Fibroblast of the conjunctiva (primary cell): ENCODE measurements at regions not wholly inside any gene's neighbourhood (a gene's known extent, or its start where the extent isn't known, plus 50 kb on each side); places are given as distances from the start of the nearest gene placed in this dataset.
"Not testable (repeated sequence)": the region's sequence is repeated elsewhere in the genome, so short reads cannot be mapped to it uniquely, and the experiment has no call there.

Source experiments
- DNase-seq: peaks from one replicate; pipeline ENCODE4 v3.0.0-alpha.2; 2010; ENCODE audit warnings: low read depth

DNA sequence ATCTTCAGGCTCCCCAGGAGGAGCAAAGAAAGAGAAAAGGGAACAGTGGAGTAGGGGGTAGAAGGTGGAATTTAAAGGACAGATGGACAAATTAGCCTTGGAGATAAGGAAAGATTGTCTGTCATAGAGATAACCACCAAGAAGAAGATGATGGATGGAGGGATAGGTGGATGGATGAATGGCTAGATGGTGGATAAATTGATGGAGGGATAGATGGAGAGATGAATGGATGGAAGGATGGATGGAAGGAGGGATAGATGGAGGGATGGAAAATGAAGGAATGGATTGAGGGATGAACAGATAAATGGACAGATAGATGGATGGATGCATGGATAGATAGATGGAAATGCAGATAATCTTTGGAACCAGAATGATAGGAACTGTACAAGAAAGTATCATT, 102.8 kb downstream of the TNFAIP3 start:
- no peak for DNase-seq

DNA sequence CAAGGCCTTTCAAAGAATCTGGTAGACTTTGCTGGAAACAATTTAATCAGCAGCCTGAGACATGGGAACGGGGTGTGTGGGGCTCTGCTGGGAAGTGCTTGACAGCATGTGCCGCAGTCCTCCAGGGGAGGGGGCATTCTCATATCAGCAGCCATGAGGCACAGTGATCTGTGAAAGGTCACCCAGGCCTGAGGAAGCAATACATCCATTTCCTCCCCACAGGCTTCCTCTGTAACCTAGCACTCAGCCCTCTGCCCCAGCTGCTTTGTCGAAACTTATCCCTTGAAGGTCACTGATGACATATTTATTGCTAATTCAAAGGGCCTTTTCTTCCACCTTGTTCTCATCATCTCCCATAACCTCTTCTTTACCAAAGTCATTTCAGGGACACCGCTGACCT, 103.3 kb downstream of the TNFAIP3 start:
- DNase-seq: no peak

DNA sequence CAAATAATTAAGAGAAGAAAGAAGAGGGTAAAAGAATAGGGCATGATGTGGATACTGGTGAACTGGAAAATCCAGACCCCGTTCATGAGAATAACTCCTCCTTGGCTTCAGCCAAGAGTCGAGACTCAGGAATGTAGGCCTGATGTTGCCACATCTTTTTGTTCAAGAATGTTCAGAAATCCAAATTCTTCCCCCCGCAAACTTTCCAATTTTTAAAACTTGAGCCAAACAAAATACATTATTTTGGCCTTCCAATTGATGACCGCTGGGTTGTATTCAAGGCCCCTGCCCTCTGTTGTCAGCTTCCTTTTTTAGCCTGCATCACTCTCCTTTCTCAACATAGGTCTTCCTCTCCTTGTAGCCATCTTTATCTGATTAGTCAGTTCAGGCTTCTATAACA, 106.1 kb downstream of the TNFAIP3 start:
- peak; percentile 20 for DNase-seq

DNA sequence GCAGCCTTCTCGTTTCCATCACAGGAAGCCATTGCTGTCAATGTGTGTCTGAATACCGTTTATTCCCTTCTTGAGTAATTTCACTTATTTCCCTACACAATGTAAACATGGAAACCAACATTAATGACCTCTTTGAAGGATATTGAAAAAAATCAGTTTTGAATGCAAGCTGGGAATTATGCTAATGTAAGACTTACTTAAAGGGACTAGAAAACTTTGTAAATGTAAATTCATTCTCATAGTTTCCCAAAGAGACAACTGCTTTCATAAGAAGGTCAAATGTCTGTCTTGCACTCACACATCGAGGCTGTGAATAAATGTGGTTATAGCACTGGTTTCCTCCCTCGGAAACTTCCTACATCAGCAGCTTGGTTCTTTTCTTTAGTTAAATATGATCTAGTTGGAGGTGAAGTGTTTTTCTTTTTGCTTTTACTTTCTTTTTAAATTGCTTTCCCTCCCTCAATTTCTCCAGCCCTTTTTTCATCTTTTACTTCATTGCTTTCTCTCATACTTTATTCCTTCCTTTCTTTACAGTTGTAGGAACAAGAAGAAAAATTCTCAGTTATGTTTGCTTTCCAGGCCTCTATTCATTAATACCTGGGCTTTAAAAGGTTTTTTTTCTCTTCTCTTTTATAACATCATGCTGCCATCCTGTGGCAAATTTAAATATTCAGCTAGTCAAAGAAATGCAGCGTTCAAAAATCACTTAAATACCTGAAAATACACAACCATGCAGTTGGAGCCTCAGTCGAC, 108.3 kb downstream of the TNFAIP3 start:
- no peak for DNase-seq

DNA sequence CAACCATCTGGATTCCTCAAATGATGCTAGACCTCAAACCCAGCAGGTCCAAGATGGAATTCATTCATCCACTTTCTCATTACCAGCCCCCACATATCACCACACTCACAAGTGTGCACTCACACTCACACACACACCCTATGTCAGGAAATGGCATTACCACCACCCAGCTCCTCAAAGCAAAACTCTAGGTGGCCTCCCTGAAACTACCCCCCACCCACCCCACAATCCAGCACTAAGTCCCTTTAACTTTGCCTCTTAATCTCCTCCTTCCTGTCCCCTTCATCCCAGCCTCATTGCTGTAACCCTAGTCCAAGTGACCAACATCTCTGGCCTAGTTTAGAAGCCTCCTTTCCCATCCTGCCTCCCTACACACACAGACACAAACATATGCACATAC, 109.4 kb downstream of the TNFAIP3 start:
- DNase-seq: no peak

DNA sequence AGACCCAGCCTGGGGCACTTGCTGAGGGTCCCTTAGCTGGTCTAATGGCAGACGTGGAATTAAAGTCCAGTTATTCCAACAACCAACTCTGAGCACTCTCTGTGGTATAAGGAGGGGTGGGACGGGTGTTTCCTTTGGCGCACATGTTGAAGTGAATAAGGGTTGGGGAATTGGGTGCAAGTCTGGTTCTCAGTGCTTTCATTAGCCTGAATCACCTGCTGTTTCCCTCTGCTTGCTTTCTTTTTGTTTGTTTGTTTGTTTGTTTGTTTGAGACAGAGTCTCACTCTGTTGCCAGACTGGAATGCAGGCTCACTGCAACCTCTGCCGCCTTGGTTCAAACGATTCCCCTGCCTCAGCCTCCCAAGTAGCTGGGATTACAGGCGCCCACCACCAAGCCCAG, 110.1 kb downstream of the TNFAIP3 start:
- no peak for DNase-seq

DNA sequence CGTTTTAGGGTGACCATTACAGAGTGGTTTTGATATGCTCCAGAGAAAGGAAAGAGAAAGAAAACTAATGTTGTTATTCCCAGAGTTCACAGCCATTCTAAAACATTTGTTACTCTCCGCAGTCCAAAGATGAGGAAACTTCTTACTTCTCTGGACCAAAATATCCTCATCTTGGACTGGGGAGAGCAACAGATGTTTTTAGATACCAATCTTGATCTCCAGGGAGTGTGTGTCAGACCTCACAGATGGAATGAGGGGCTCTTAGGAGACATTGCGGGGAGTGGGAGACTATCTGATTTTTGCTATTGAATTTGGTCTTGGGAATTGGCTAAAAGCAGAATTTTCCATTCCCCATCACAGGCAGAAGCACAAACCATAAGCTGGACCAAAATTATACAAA, 110.8 kb downstream of the TNFAIP3 start:
- no peak for DNase-seq

DNA sequence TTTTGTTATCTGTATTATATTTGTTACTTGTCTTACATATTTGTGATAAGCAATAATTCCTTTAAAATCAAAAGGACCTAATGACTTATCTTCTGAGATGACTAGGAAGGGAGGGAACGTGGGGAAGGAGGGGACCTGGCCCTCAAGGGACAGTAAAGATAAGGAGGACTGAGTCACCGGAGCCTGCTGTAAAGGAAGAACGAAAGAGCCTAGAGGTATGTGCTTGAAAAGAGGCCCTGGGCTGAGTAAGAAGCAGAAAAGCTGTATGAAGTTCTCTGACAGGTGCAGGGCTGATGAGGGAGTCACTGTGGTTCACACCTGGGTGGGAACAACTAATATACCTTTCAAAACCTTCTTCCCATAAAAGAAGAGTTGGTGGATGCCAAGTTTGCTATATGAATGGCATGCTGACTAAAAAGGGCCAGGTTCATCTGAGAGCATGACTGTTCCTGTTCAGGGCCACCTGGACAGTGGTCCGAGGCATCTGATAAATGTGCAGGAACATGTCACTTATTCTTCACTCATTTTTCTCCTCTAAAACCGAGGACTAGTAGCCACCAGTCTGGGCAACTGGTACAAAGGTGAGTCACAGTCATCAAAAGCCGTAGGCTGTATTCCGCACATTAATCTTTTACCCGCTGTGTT, 111.3 kb downstream of the TNFAIP3 start:
- DNase-seq: no peak

DNA sequence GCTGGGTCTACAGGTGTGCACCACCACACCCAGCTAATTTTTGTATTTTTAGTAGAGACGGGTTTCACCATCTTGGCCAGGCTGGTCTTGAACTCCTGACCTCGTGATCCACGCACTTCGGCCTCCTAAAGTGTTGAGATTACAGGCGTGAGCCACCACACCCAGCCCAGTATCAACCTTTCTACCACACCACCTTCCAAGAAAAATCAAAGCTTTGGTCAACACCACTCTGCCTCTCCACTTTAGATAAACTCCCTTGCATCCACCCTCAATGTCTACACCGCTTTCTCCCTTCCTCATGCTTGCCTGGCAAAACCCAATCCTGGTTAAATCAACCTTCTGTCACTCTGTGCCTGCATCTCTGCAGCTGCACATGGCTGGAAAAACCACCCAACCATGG, 112.2 kb downstream of the TNFAIP3 start:
- not testable (repeated sequence) for DNase-seq

DNA sequence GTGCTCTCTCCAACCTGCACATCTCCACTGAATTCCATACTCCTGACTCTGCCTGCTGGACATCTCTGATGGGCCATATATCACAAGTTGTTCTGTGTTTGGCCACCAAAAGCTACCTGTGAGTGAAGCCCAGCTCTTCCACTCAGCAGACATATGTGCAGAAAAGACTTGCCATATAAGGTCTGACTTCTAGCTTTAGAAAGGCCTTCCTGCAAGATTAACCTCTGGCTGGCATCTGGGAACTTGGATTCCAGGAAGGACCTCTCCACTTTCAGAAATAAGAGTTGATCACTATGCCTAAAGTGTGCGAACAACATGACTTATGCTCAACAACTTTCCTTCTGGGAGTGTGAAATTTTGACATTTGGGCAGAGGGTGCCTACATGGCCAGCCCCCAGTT, 113.7 kb downstream of the TNFAIP3 start:
- no peak for DNase-seq

DNA sequence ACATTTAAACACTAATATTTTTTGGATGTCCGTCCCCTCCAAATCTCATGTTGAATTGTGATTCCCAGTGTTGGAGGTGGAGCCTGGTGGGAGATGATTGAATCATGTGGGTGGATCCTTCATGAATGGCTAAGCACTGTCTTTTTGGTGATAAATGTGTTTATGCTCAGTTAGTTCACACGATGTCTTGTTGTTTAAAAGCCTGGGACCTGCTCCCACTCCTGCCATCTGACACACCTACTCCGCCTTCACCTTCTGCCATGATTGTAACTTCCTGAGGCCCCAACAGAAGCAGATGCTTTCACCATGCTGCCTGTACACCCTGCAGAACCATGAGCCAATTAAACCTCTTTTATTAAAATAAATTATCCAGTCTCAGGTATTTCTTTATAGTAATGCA, 114.7 kb downstream of the TNFAIP3 start:
- no peak for DNase-seq

DNA sequence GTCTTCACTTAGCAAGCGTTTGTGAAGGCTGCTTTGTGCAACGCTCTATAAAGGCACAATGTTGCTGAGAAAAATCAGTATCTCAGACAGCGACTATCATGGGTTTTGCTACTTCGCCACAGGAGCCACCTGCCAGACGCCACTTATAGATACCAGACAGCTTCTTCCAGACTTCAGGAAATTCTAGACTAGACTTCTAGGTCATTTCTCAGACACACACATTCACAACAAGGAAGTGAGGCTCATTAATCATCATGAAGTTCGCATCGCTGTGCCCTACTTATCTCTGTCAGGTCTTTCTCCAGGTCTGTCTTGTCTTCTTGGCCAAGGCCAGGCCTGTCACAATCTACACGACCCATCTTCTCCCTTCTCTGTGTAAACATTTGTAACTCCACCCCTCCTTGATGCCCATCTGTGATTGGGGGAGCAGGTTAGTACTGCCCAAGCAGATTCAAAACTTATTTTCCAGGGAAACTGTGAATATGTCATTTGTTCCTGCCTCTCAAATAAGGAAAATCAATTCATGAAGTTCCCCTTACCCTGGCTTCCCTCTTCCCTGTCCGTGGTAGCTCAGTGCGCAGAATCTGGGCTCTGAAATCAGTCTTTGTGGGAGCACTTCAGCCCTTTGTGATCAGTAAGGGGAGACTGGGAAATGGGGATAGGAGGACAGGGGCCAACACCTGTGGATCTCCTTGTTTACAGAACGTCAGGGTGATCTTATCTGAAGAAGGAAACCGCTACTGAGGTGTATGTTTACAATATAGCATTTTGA, 115.5 kb downstream of the TNFAIP3 start:
- DNase-seq: no peak

DNA sequence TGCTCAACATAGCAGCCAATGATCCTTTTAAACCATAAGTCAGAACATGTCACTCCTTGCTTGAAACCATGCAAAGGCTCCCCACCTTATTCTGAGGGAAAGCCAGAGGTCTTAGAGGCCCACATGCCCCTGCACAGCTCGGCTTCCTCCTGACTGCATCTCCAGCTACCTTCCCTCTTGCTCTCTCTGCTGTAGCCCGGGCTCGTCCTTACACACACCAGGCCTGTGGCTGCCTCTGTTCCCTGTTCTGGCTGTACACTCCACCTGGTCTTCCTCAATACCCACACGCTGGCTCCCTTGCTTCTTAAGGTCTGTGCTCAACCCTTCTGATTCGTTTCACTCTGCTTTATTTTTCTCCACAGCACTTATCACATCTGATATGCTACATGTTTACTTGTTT, 116.2 kb downstream of the TNFAIP3 start:
- no peak for DNase-seq

DNA sequence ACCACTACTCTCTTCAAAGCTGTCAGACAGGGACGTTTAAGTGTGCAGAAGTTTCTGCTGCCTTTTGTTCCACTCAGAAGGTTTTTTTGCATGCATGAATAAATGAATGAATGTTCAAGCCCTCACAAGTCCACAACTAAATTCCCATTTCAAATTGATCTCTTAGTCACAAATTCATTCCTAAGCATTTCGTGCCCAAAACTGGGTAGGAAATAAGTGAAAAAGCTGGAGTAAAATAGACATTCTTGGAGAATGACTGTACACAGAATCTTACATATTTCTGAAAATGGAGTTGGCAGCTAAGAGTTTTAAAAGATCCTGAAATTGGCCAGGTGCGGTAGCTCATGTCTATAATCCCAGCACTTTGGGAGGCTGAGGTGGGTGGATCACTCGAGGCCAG, 117.6 kb downstream of the PERP start:
- DNase-seq: no peak

DNA sequence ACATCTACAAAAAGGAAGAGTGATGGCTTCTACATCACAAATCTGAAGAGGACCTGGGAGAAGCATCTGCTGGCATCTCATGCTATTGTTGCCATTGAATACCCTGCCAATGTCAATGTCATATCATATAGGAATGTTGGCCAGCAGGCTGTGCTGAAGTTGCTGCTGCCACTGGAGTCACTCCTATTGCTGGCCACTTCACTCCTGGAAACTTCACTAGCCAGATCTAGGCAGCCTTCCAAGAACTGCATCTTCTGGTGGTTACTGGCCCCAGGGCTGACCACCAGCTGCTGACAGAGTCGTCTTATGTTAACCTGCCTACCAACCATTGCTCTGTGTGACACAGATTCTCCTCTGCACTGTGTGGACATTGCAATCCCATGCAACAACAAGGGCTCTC, 111.8 kb downstream of the PERP start:
- DNase-seq: no peak

DNA sequence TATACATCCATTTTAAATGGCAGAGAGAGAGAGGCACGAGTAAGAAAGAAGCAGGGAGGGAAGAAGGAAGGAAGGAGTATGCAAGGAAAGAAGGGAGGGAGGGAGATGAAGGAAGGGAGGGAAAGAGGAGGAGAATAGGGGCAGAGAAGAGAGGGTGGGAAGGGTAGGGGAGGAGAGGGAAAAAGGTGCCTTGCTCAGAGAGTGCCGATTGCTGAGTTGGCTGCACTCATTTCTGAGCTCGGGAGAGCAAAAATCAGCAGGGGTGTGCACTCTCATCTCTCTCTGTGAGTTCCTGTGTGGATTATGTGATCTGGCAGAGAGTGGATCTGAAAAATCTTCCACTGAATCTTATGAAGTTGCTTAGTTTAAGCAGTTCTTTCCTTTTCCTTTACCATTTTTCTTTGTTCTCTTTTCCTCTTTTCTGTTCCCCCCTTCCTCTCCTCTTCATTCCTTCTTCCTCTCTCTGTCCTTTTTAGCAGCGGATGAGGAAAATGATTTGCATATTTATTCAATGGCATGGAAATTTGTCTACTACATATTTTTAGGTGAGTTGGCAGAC, 108.7 kb downstream of the PERP start:
- DNase-seq: no peak

DNA sequence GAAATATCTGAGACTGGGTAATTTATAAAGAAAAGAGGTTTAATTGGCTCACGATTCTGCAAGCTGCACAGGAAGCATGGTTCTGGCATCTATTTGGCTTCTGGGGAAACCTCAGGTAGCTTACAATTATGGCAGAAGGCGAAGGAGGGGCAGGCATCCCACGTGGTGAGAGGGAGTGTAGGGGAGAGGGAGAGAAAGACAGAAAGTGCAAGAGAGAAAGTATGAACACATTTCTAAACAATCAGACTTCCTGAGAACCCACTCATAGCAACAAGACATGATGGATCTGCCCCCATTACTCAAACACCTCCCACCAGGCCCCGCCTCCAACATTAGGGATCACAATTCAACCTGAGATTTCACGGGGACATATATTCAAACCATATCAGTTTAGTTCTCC, 107.4 kb downstream of the PERP start:
- no peak for DNase-seq

DNA sequence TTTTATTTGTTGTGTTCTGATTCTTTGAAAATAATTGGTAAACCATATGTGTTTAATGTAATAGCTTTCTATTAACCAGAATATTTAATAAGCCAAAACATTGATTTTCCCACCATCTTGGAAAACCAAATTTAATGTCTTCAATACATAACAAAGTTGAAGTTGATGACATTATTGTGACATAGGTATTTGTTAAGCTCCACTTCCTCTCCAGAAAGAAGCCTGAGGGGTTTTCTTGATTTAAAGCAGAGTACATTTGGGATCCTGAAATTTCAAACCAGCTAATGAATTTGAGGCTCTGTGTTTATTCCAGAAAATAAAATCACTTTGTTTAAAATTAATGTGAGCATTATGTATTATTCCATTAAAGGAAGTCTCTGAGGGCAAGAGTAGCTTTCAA, 106.3 kb downstream of the PERP start:
- no peak for DNase-seq

DNA sequence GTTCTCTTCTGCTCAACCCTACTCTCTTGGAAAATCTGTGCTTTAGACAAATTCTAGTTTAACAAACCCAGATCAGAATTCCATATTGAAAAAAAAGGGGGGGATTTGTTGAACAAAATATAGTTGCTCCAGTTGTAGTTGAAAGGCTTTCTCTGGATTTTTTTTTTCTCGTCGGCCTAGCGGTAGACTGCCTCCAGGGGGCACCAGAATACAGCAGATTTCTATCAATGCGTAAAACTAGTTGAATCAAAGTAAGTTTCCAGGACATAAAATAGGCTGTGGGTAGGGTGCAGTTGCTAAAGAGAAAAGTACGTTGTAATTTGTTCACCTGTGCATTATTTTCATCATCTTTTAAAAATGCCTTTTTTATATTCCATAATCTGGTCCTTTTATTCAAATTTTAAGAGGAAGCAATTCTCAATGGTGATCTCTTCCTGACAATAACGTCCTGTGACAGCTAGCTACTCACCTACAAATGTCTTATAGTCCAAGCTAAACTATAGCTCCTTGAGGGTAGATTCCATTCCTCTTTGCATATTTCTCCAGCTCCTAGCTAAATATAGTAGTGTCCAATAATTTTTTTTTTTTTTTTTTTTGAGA, 105.4 kb downstream of the PERP start:
- peak; percentile 16 for DNase-seq

DNA sequence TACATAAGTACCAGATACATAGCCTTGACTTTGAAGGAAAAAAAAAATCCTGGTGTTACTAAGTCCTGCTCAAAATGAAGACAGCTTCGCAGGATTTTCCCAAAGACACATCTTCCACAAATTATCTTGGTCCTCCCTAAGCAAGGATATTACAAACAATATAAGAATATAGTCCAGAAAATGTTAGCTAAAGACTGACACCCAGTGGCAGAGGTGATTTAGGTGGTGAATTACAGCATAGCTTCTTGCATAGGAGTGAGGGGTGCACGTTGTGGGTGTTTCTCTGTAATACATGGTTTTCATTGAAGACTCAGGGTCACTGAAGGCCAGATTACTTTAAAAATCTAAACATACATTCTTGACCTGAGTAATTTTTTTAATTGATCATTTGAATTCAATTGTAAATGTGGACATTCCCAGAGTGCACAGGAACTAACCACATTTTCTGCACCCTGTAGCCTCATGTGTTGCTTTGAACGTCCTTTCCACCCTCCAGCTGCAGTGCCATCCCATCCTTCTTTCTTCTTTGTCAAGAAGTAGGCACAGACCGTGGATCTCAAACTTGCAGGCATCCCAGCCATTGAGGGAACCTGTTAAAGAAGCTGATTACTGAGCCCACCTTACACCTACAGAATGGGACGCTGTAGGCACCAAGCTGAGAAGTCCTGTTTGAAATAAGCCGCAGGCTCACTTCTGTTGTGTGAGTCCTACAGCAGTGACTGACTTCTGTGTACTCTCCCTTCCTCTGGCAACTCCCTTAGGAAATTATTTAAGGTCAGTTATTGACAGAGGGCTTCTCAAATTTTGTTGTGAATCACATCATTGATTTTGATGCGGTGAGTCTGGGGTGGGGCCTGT, 102.6 kb downstream of the PERP start:
- peak; percentile 20 for DNase-seq

DNA sequence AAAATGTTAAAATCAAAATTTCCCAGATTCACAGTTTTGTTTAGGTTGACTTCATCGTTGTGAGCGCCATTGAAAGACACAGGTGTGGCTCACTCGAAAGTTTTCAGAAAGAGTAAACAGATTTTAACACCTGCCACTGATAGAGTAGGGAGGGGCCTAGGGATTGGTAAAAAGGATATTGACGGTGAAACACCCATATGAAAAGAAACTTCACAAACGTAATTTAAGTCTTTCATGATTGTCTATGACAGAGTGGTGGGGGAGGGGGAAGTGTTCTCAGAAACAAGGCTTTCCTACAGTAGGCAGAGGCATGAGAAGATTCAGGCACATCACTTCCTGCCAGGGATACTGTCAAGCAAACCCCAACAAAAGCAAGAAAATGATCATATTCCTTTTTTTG, 101.4 kb downstream of the PERP start:
- no peak for DNase-seq
